ENCODE measurements at regions not wholly inside any gene's neighbourhood (a gene's known extent, or its start where the extent isn't known, plus 50 kb on each side); places are given as distances from the start of the nearest gene placed in this dataset.
"Not testable (repeated sequence)": the region's sequence is repeated elsewhere in the genome, so short reads cannot be mapped to it uniquely, and the experiment has no call there.

GRCh38 chr3:87873136-87873535, 185.7 kb downstream of the CGGBP1 start:
- DNase-seq (ENCODE audit: low spot score), result no peak

DNA sequence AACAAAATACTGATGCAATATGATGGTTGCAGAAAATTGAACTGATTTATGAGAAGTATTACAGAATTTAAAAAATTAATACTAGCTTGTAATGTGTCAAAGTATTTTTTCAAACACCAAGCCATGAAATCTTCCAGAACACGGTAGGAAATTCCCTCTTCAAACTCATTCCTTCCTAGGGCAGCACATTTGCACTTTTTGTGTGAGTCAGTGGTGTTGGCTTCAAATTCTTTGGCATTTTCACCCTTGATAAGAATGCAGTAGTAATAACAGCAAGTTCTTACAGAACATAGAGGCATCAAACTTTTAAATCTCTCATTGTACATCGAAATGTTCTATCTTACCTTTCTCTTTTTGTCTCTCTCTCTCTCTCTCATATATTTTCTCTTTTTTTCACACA, 191.8 kb downstream of the CGGBP1 start:
- no peak for DNase-seq (ENCODE audit: low spot score)

- no peak for DNase-seq (ENCODE audit: low spot score)
Measured at GRCh38 chr3:87856126-87856525, 202.7 kb downstream of the CGGBP1 start.

DNA sequence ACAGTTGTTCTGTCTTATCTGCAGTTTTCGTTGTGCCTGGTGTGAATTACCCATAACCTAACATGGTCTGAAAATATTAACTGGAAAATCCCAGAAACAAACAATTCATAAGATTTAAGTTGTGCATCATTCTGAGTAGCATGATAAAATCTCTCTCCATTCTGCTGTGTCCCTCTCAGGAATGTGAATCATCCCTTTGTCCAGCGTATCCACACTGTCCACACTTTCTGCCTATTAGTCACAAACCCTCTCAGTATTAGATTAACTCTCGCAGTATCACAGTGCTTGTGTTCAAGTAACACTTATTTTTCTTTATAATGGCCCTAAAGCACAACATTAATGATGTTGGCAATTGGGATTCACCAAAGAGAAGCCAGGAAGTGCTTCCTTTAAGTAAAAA, 203.2 kb downstream of the CGGBP1 start:
- DNase-seq (ENCODE audit: low spot score), result peak; percentile 28

DNA sequence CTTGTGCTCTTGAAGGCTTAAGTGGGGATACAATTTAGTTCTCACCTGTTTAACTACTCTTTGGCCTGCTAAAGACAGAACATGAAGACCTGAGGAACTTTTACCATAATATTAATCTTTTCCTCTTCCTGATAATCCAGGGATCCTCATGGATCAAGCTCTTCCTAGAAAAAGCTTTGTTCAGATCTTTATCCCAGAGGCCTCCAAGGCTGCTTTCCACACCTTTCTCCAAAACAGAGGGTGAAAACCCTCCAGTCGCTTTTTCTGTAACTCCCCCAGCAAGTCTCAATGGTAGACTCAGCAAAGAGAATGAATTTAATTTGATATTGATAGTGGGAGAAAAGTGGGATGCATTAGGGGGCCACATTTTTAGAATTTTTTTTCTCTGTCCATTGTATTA, 203.6 kb downstream of the CGGBP1 start:
- no peak for DNase-seq (ENCODE audit: low spot score)

- no peak for DNase-seq (ENCODE audit: low spot score)
Measured at GRCh38 chr3:87848003-87848402, 210.8 kb downstream of the CGGBP1 start.

GRCh38 chr3:87837076-87837475, 221.7 kb downstream of the CGGBP1 start:
- no peak for DNase-seq (ENCODE audit: low spot score)

- no peak for DNase-seq (ENCODE audit: low spot score)
Measured at GRCh38 chr3:87836026-87836425, 222.8 kb downstream of the CGGBP1 start.

DNA sequence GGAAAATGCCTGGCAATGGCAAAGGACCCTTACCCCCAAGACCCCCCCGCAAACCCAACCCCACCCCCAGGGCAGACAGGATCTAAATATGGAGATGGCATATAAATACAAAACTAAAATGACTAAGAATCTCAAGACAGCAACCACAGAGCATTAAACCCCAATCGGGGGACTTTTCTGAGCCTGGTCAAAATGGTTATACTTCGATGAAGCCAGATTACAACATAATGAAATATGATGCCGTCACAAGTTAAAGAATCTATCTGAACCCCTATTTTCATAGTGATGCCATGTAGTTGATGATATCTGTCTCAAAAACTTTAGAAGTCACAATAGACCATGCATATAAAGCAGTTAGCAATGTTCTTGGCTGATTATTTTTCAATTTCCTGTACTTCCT, 223.6 kb downstream of the CGGBP1 start:
- no peak for DNase-seq (ENCODE audit: low spot score)

- no peak for DNase-seq (ENCODE audit: low spot score)
Measured at GRCh38 chr3:87834327-87834726, 224.5 kb downstream of the CGGBP1 start.

- DNase-seq (ENCODE audit: low spot score), result no peak
Measured at GRCh38 chr3:87833039-87833377, 225.8 kb downstream of the CGGBP1 start.

- no peak for DNase-seq (ENCODE audit: low spot score)
Measured at GRCh38 chr3:87828046-87828445, 230.8 kb downstream of the CGGBP1 start.

GRCh38 chr3:87822563-87822962, 236.2 kb downstream of the CGGBP1 start:
- no peak for DNase-seq (ENCODE audit: low spot score)

GRCh38 chr3:87813503-87813902, 245.3 kb downstream of the CGGBP1 start:
- DNase-seq (ENCODE audit: low spot score), result not testable (repeated sequence)

DNA sequence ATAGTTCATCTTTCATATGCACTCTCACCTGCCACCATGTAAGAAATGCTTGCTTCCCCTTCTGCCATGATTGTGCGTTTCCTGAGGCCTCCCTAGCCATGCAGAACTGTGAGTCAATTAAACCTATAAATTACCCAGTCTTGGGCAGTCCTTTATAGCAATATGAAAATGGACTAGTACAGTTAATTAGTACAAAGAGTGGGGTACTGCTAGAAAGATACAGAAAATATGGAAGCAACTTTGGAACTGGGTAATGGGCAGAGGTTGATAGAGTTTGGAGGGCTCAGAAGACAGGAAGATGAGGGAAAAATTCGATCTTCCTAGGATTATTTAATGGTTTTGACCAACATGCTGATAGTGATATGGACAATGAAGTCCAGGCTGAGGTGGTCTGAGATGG, 246.9 kb downstream of the CGGBP1 start:
- DNase-seq (ENCODE audit: low spot score), result no peak

- DNase-seq (ENCODE audit: low spot score), result no peak
Measured at GRCh38 chr3:87810452-87811016, 248.3 kb downstream of the CGGBP1 start.

DNA sequence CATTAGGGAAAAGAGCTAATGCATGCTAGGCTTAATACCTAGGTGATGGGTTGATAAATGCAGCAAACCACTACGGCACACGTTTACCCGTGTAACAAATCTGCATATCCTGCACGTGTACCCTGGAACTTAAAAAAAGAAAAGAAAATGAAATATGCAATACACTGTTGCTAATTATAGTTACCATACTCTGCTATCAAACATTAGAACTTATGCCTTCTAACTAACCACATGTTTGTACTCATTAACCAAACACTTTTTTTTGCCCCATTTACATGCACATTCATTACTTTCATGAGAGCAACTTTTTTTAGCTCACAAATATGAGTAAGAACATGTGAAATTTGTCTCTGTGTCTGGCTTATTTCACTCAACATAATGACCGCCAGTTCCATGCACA, 253.1 kb downstream of the CGGBP1 start:
- DNase-seq (ENCODE audit: low spot score), result no peak

GRCh38 chr3:87801409-87801808, 257.4 kb downstream of the CGGBP1 start:
- DNase-seq (ENCODE audit: low spot score), result no peak

GRCh38 chr3:87800516-87800915, 258.3 kb downstream of the CGGBP1 start:
- no peak for DNase-seq (ENCODE audit: low spot score)

- DNase-seq (ENCODE audit: low spot score), result no peak
Measured at GRCh38 chr3:87798567-87798947, 260.2 kb downstream of the CGGBP1 start.

DNA sequence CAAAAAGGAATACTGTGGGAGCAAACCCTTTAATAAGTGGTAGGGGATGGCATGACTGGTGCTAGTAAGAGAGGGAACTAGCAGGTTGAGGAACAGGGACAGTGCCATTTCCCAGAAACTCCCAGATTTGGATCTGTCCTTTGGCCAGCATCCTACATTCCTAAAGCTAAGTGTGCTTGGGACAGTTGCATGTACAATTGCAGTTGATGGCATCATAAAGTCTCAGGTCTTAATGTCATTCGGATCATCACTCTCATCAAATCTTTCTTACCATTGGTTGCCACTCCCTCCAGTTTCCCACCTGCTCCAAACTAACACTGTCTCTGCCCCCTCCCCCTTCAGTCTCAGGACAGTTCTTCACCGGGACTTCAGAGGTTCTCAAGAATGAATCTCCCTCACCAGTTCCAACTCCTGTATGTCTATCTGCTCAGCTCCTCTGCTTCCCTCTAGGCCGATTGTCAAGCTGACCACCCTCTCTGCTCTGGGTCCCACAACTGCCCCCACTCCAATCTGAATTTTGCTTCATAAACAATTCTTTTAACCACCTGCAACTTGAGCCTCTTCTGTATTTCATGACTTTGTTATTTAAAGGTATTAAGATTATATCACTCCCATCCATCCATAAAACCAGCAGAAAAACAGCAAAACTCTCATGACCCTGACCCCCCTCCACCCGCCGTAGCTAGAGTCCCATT, 260.8 kb downstream of the CGGBP1 start:
- no peak for DNase-seq (ENCODE audit: low spot score)

DNA sequence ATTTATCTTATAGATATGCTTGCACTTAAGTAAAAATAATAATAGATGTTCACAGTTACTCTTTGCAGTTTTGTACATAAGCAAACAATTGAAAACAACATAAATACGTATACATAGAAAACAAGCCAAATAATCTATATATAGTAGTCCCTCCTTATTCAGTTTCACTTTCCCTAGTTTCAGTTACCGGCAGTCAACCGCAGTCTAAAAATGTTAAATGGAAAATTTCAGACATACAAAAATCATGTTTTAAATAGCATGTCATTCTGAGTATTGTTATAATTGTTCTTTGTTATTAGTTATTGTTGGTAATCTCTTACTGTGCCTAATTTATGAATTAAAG, 262.0 kb downstream of the CGGBP1 start:
- DNase-seq (ENCODE audit: low spot score), result no peak

DNA sequence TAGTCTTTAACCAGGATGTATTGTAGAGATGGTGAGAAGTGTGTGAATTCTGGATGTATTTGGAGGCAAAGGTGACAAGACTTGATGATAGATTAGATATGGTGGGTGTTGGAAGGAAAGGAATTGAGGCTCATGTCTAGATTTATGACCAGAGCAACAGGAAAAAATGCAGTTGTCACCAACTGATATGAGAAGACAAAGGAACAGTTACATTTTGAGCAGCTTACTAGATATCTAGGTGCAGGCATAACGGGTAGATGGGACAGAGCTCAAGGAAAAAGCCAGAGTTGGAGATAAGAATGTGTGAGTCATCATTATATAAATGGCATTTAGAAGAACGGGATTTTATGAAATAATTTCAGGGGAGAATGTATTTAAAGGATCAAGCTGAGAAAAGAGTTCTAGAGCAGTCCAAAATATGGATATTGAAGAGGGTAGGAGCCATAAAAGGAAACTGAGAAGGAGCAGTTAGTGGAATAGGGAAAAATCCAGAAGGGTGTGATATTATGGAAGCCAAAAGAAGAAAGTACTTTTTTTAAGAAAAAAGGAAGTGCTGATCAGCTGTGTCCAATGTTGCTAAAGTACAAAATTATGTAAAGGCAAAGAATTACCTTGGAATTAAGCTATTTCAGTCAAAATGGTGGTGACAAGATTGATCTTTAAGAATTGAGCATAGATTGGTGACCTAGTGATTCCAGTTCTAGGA, 262.5 kb downstream of the CGGBP1 start:
- DNase-seq (ENCODE audit: low spot score), result no peak

DNA sequence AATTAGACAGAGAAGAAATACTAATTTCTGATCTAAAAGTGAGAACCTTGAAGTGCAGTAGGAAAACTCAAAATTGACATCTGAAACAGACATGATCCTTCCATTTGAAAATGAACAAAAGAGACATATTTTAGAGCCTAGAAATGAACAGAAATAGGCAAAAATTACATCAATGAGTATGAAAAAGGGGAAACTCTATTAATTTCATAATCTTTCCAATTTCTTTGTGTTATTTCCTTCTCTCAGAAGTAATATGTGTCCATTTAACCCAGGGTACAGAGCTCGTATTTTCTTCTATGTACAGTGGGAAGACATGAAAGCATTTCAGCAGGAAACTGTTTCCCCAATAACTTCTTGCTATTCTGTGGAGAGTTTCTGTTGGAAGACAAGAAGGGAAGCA, 263.1 kb downstream of the CGGBP1 start:
- DNase-seq (ENCODE audit: low spot score), result no peak
